NB4 (cell line): ENCODE measurements at regions not wholly inside any gene's neighbourhood (a gene's known extent, or its start where the extent isn't known, plus 50 kb on each side); places are given as distances from the start of the nearest gene placed in this dataset.

Source experiments
- MYC ChIP-seq: IDR thresholded peaks from 2 replicates; pipeline ENCODE4 v1.6.1; 2011; ENCODE audit warnings: low read depth, low read length
- TF ChIP-seq, protein P1 (sequence below): IDR thresholded peaks from one replicate; pipeline ENCODE4 v1.5.1; 2012; ENCODE audit warnings: low read depth, low read length

DNA sequence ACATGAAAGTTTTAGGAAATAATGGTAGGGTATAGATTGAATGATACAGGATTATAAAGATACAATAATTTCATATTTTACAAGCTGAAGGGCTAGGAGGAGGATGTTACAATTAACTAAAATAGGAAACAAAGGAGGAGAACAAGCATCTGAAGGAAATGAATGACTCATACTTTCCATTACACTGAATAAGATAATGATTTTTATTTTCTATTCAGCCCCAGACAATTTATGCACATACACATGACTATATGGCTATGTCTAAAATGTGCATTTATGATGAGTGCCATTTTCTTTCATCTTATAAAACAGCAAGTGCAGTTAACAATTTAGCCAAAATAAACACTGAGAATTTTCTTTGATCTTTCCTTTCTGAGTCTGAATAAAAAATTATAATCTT is 994.6 kb upstream of the ADGRB3 start:
- TF ChIP-seq, protein P1, sequence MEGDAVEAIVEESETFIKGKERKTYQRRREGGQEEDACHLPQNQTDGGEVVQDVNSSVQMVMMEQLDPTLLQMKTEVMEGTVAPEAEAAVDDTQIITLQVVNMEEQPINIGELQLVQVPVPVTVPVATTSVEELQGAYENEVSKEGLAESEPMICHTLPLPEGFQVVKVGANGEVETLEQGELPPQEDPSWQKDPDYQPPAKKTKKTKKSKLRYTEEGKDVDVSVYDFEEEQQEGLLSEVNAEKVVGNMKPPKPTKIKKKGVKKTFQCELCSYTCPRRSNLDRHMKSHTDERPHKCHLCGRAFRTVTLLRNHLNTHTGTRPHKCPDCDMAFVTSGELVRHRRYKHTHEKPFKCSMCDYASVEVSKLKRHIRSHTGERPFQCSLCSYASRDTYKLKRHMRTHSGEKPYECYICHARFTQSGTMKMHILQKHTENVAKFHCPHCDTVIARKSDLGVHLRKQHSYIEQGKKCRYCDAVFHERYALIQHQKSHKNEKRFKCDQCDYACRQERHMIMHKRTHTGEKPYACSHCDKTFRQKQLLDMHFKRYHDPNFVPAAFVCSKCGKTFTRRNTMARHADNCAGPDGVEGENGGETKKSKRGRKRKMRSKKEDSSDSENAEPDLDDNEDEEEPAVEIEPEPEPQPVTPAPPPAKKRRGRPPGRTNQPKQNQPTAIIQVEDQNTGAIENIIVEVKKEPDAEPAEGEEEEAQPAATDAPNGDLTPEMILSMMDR = no peak
- TF ChIP-seq MYC = no peak
